ENCODE measurements at regions not wholly inside any gene's neighbourhood (a gene's known extent, or its start where the extent isn't known, plus 50 kb on each side); places are given as distances from the start of the nearest gene placed in this dataset.

- DNase-seq, result no peak
Observed at GRCh38 chr20:23229989-23230388, 120.6 kb upstream of the NXT1 start.

DNA sequence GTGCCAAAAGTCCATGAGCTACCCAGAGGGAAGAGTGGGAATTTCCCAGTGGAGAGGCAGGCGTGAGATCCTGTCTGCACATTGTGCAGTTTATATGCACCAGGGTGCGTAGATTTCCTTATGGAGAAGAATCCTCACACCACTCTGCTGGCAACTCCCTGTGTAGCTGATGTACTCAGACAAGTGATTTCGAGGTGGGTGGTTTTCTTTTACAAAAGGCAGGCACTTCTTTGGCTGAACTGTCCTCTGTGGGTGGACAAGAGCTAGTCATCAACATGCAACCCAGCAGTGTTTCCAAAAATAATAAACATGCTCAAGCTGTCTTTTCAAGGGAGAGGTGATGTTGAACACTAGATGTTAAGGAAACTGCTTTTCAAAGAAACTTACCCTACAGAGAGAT lies 121.7 kb upstream of the NXT1 start:
- DNase-seq, result no peak

- DNase-seq, result no peak
Observed at GRCh38 chr20:23227976-23228375, 122.6 kb upstream of the NXT1 start.

GRCh38 chr20:23227274-23227673 lies 123.3 kb upstream of the NXT1 start:
- DNase-seq, result no peak

DNA sequence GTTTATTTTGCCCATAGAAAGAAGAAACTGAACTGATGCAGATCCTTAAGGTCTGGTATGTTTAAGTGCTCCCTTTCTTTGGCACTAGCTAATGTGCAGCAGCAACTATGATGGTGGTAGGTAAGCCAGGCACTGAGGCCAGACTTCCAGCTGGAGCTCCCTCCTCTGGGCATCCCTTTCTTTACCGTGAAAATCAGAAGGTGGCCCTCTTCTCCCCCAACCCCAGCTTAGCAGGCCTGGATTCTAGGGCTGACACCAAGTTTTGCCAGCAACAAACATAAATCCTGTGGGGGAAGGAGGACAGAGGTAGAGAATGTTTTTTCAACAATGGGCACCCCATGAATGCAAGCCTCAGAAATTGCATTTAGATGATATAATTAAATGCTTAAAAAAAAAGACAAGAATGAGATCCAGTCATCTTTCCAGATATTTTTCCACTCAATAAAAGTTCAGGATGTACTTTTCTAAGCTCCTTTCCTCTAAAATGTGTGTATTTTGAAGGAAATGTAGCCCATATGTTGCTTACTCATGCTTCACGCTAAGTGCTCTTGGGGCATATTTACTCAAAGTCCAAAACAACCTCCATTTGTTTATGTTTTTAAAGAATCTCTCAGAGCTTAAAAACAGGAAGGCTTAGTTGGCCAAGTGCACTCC lies 123.9 kb upstream of the NXT1 start:
- no peak for DNase-seq

DNA sequence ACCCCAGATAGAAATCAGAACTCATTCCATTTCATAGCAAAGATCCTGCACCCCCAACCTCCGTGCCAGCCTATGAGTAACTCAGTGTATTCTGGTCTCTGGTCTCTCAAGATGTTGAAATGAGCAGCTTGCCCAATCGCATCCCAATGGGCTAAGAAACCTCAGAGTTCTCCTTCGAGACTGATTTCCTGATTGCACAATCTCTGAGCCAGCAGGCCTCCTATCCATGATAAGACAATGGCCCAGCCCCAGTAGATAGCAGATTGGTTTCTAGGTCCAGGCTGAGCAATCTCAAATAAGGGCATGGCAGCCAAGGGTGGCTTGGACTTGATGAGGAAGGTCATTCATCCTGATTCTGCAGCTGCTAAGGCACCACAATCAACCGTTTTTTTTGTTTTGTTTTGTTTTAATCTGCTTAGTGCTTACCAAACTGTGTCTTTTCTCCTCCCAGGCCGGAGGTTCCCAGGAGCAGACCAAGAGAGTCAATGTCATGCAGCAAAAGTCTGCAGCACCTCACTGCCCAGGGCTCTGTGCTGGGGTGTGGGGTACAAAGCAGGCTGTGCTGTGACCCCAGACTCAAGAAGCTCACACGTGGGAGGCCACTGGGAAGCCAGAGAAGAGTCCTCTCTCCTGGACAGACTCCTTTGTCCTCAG lies 125.1 kb upstream of the NXT1 start:
- DNase-seq, result peak in 3 of 14 donors; percentile 5 to 30 (median 20)

- DNase-seq, result no peak
Observed at GRCh38 chr20:23224806-23225205, 125.8 kb upstream of the NXT1 start.

DNA sequence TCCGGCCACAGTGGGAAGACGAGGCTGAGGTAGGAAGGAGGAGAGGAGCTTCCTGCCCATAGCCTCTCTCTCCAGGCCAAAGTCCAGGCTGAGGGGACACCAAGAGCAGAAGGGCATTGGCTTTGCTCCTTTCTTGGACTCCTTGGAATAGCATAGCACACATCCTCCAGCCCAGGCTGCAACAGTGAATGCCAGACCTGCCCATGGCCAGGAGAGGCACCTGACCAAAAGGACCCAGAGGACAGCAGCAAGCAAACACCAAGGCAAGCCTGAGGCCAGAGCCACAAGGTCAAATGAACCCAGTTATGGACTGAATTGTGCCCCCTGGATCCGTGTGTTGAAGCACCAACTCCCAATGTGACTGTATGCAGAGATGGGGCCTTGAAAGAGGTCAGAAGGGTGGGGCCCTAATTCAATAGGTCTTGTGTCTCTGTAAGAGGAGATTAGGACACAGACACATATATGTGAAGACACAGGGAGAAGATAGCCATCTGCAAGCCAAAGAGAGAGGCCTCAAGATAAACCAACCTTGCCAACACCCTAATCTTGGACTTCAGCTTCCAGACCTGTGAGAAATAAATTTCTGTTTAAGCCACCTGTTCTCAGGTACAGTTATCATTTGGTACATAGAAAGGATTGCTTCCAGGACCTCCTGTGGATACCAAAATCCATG lies 126.5 kb upstream of the NXT1 start:
- DNase-seq, result no peak

GRCh38 chr20:23222531-23223200 lies 127.9 kb upstream of the NXT1 start:
- DNase-seq, result no peak

GRCh38 chr20:23217023-23217422 lies 130.9 kb upstream of the CD93 start:
- no peak for DNase-seq

DNA sequence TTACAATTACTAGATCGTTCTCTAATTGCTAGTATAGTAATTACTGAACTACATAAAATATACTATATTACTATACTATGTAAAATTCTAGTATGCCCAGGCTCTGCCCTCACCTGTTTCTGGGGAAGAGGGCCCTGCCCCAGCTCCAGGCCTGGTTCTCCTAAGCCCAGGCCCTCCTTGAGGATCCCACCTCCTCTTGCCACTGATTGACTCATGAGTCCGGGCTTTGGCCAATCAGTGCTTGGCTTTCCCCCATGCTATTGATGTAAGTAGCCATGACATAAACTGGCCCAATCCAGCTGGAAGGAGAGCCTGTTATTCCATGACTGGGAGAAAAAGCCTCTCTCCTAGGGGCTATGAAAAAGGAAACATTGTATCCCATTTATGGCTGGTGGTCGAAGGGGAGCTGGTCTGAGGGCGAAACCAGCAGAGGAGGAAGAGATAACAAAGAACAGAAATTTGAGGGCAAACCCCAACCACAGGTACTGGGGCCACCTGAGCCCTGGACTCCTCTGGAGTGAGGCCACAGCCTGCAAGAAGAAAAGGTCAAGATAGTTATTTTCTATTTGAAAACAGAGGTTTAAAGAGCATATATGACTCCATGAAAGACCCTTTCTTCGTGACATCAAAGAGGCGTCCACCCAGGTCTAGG lies 129.3 kb upstream of the CD93 start:
- DNase-seq, result no peak

GRCh38 chr20:23214903-23215302 lies 128.8 kb upstream of the CD93 start:
- no peak for DNase-seq

DNA sequence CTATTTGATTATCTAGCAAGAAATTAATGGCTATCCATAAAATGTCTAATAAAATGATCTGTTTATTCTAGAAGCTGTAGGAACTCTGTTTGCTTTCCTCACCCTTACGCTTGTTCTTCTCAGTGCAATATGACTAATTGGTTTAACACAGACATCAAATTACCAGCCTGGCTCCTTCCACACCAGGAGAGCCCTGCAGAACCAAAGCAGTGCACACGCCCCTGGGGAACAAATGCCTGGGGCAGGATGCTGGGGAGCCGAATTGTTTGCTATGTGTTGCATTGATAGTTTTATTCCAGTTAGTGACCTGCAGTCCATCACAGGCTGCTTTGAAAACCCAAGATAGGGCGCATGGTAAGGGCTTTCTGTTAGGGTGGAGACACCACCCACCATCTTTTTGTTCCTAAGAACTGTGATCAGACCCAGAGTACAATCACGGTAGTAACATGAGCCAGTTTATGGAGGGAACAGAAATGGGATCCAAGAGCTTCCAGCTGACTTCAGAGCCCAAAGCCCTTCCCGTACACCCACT lies 126.4 kb upstream of the CD93 start:
- DNase-seq, result no peak

- no peak for DNase-seq
Observed at GRCh38 chr20:23212011-23212410, 125.9 kb upstream of the CD93 start.

GRCh38 chr20:23211164-23211563 lies 125.0 kb upstream of the CD93 start:
- no peak for DNase-seq

- DNase-seq, result no peak
Observed at GRCh38 chr20:23207826-23208540, 121.9 kb upstream of the CD93 start.

- no peak for DNase-seq
Observed at GRCh38 chr20:23206995-23207394, 120.9 kb upstream of the CD93 start.

DNA sequence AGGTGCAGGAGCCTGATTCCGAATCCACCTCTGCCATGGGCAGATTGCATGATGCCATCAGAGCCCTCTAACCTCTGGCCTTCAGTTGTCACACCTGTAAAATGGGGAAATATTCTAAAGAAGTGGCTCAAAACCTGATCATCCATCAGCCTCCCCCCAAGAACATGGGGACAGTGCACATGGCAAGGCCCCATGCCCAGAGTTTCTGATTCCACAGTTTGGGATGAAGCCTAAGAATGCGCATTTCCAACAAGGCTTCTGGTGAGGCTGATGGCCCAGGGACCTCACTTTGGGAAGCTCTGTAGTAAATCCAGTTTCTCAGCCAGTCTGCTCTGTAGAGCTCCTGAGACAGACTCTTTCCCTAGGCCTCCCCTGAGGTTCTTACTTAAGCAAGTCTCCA lies 119.9 kb upstream of the CD93 start:
- DNase-seq, result no peak

GRCh38 chr20:23205611-23206041 lies 119.5 kb upstream of the CD93 start:
- DNase-seq, result peak in 12 of 14 donors; percentile 13 to 80 (median 48)

DNA sequence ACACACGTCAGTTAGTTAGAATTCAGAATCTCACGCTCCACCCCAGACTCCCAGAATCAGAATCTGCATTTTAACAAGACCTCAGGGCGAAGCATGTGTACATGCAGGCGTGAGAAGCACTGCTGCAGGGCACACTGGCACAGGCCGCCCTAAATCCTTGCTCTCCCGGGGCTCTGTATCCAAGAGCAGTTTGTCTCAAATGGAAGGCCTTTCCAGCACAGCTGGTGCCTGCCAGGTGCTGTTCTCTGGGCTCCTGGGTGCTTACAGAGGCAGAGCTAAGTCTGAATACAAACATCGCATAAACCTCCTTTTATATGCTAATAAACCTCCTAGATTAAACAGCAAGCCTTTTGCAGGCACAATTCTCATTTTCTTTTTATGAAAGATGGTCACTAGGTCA lies 119.1 kb upstream of the CD93 start:
- DNase-seq, result peak in 8 of 14 donors; percentile 7 to 51 (median 36)

GRCh38 chr20:23203951-23204730 lies 118.0 kb upstream of the CD93 start:
- DNase-seq, result no peak

All from C1 segment of cervical spinal cord (tissue), 14 donors.